NT2/D1 (cell line): ENCODE measurements at regions not wholly inside any gene's neighbourhood (a gene's known extent, or its start where the extent isn't known, plus 50 kb on each side); places are given as distances from the start of the nearest gene placed in this dataset.

ENCODE experiments used
- SUZ12 ChIP-seq: IDR thresholded peaks from 2 replicates; pipeline ENCODE4 v1.6.1; 2011; ENCODE audit not compliant: insufficient read length, insufficient read depth; ENCODE audit errors: extremely low read depth
- YY1 ChIP-seq: IDR thresholded peaks from 2 replicates; pipeline ENCODE4 v1.6.1; 2011; ENCODE audit not compliant: insufficient read length, insufficient read depth
- ZNF274 ChIP-seq: IDR thresholded peaks from 2 replicates; pipeline ENCODE4 v1.6.1; 2011; ENCODE audit warnings: mild to moderate bottlenecking, low read depth, low read length

DNA sequence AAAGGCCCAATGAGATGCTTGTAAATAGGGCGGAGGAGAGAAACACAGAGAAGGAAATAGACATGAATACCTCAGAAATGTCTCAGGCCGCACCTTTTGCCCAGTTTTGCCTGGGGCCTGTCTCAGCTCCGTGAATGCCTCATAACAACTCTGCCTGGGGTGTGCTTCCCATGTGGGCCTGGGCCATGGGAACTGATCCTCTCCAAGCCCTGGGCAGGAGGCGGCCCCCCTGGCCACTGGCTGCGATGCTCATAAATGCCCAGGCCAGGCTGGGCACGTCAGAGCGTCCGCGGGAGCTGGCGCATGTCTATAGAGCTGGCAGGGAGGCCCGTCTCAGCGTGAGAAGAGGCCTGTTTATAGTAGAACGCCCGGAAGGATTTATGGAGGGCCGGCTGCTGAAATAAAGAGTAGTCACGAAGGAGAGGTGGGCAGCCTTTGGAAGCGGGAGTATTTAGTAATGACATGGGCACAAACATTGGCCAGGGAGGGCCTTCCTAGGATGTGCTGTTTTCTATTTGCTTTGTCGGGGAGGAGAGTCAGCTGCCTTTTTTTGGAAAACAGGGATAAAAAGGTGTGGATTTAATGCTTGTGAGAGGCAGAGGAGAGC, 85.9 kb upstream of the IGF1R start:
- no peak for TF ChIP-seq SUZ12
- no peak for TF ChIP-seq YY1
- no peak for TF ChIP-seq ZNF274
